Glutamatergic neuron (in vitro differentiated cells): ENCODE measurements at regions not wholly inside any gene's neighbourhood (a gene's known extent, or its start where the extent isn't known, plus 50 kb on each side); places are given as distances from the start of the nearest gene placed in this dataset.
A peak's percentile ranks its signal among the peaks of the same experiment; 100 is the strongest.

ENCODE experiments used
- DNase-seq: peaks from one replicate; pipeline ENCODE4 v3.0.0; 2022
- H3K27ac Mint-ChIP-seq: one replicate; pipeline ENCODE4 v1.8.0; 2020; ENCODE audit warnings: mild to moderate bottlenecking, mixed read lengths, inconsistent platforms; ENCODE audit not compliant: unreplicated experiment
- H3K27me3 Mint-ChIP-seq: one replicate; pipeline ENCODE4 v1.8.0; 2020; ENCODE audit warnings: mild to moderate bottlenecking, moderate library complexity, mixed read lengths, inconsistent platforms; ENCODE audit not compliant: unreplicated experiment
- H3K36me3 Mint-ChIP-seq: one replicate; pipeline ENCODE4 v1.8.0; 2020; ENCODE audit warnings: mild to moderate bottlenecking, mixed read lengths, inconsistent platforms; ENCODE audit not compliant: unreplicated experiment
- H3K4me1 Mint-ChIP-seq: one replicate; pipeline ENCODE4 v1.8.0; 2020; ENCODE audit warnings: mild to moderate bottlenecking, low read depth, mixed read lengths, inconsistent platforms; ENCODE audit not compliant: unreplicated experiment
- H3K4me3 Mint-ChIP-seq: one replicate; pipeline ENCODE4 v1.8.0; 2020; ENCODE audit warnings: mild to moderate bottlenecking, mixed read lengths, inconsistent platforms; ENCODE audit not compliant: unreplicated experiment
- H3K9me3 Mint-ChIP-seq: one replicate; pipeline ENCODE4 v1.8.0; 2020; ENCODE audit warnings: mild to moderate bottlenecking, moderate library complexity, mixed read lengths, inconsistent platforms; ENCODE audit not compliant: unreplicated experiment
- CTCF ChIP-seq: fragments of 200-600 bp; sonication (generic); IDR thresholded peaks from one replicate; pipeline ENCODE4 v1.5.0; 2021; ENCODE audit not compliant: partially characterized antibody, unreplicated experiment

- H3K27me3 Mint-ChIP-seq = no peaks in the 10 kb centered on the region
- H3K36me3 Mint-ChIP-seq = no peaks in the 10 kb centered on the region
- DNase-seq = no peak
- no peak for TF ChIP-seq CTCF
- H3K4me3 Mint-ChIP-seq = no peak overlapping the region
- H3K4me1 Mint-ChIP-seq = no peaks in the 10 kb centered on the region
- no peak overlapping the region for H3K27ac Mint-ChIP-seq
- peaks cover 2% of the 10 kb centered on the region for H3K9me3 Mint-ChIP-seq
Observed at GRCh38 chr12:45577844-45578399, 151.6 kb upstream of the ARID2 start.

- no peak for DNase-seq
- H3K27ac Mint-ChIP-seq = no peak overlapping the region
- H3K36me3 Mint-ChIP-seq = no peaks in the 10 kb centered on the region
- H3K27me3 Mint-ChIP-seq = no peaks in the 10 kb centered on the region
- H3K9me3 Mint-ChIP-seq = peaks cover 3% of the 10 kb centered on the region
- H3K4me3 Mint-ChIP-seq = no peak overlapping the region
- H3K4me1 Mint-ChIP-seq = no peaks in the 10 kb centered on the region
- TF ChIP-seq CTCF = no peak
Observed at GRCh38 chr12:45580356-45580969, 149.0 kb upstream of the ARID2 start.

GRCh38 chr12:45581112-45581511, 148.4 kb upstream of the ARID2 start:
- no peak for TF ChIP-seq CTCF

GRCh38 chr12:45582536-45582935, 147.0 kb upstream of the ARID2 start:
- H3K4me1 Mint-ChIP-seq = no peaks in the 10 kb centered on the region
- no peak overlapping the region for H3K27ac Mint-ChIP-seq
- peaks cover 3% of the 10 kb centered on the region for H3K9me3 Mint-ChIP-seq
- no peak for DNase-seq
- H3K36me3 Mint-ChIP-seq = no peaks in the 10 kb centered on the region
- H3K27me3 Mint-ChIP-seq = no peaks in the 10 kb centered on the region
- no peak overlapping the region for H3K4me3 Mint-ChIP-seq
- no peak for TF ChIP-seq CTCF

More at GRCh38 chr12:45581112-45581511, 148.4 kb upstream of the ARID2 start:
- Mint-ChIP-seq H3K36me3 (no peaks in the 10 kb centered on the region), H3K4me3 (no peak overlapping the region), H3K27me3 (no peaks in the 10 kb centered on the region), H3K27ac (no peak overlapping the region), H3K4me1 (no peaks in the 10 kb centered on the region), H3K9me3 (peaks cover 3% of the 10 kb centered on the region)
- no peak for DNase-seq

GRCh38 chr12:45582986-45583659, 146.4 kb upstream of the ARID2 start:
- Mint-ChIP-seq H3K27me3 (no peaks in the 10 kb centered on the region), H3K36me3 (no peaks in the 10 kb centered on the region), H3K4me1 (no peaks in the 10 kb centered on the region), H3K4me3 (no peak overlapping the region), H3K9me3 (peaks cover 3% of the 10 kb centered on the region), H3K27ac (peak overlapping the region; percentile 48)
- TF ChIP-seq CTCF = no peak
- no peak for DNase-seq
